Limb (tissue), 2 donors: ENCODE measurements at regions not wholly inside any gene's neighbourhood (a gene's known extent, or its start where the extent isn't known, plus 50 kb on each side); places are given as distances from the start of the nearest gene placed in this dataset.
A peak's percentile ranks its signal among the peaks of the same experiment; 100 is the strongest.
"Not testable (repeated sequence)": the region's sequence is repeated elsewhere in the genome, so short reads cannot be mapped to it uniquely, and the experiment has no call there.

Source experiments
- DNase-seq, 2 donors: peaks; one replicate each; pipeline ENCODE4 v3.0.0-alpha.2; 2016; ENCODE audit errors: extremely low spot score in 2 of 2

DNA sequence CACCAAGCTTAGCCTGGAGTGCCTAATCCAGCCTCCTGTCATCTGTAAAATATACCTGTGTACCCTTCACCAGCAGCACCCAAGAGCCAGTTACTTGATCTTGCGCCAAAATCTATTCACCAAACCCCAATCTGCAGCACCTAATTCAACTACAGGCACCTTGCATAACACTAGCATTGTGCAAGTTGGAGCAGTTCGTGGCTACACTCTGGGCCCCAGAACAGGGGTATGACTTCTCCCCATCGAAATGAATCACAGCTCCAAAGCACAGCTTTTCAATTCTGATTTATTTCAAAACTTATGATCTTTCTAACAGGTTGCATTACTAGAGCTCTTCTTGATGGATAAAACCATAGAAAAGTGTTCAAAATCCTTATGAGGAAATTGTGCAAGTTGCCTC lies 100.4 kb upstream of the TCF21 start:
- DNase-seq = no peak

- not testable (repeated sequence) for DNase-seq
Observed at GRCh38 chr6:133789449-133789848, 99.5 kb upstream of the TCF21 start.

- DNase-seq = not testable (repeated sequence)
Observed at GRCh38 chr6:133790756-133791155, 98.2 kb upstream of the TCF21 start.

- not testable (repeated sequence) for DNase-seq
Observed at GRCh38 chr6:133795051-133795450, 93.9 kb upstream of the TCF21 start.

- no peak for DNase-seq
Observed at GRCh38 chr6:133796235-133796634, 92.7 kb upstream of the TCF21 start.

- no peak for DNase-seq
Observed at GRCh38 chr6:133799043-133799442, 89.9 kb upstream of the TCF21 start.

GRCh38 chr6:133802861-133803260 lies 86.1 kb upstream of the TCF21 start:
- DNase-seq = no peak

DNA sequence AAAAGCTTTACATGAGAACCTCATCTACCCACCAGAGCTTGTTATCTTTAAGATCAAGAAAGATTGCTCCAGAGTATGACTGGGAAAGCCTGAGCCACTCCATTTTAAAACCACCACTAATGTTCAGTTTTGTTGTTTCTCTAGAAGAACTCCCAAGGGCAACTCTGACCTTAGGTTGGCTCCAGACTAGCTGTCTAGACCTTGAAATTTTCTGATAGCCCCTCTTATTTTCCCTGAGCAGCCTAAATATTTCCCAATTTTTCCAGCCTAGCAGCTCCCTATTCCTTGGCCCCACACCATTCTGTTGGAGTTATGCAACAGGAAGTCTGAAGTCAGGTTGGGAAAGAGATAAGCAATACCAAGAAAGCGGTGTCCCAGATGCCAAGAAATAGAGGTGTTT lies 84.6 kb upstream of the TCF21 start:
- DNase-seq = no peak

DNA sequence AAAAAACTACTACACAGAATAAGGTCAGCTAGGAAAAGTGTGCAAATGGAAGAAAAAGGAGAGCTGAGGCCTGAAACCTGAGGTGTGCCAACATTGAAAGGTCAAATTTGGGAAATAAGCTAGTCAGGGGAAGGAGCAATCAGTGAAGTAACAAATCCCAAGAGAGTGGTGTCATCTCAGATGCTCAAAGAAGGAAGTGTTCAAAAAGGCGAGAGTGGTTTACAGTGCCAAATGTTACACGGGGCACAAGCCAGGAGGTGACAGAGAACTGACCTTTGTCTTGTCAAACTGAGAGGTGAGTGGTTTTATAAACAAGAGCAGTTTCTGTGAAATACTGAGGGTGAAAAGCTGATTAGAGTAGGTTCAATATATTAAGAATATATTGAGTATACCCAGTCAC lies 83.0 kb upstream of the TCF21 start:
- DNase-seq = no peak

DNA sequence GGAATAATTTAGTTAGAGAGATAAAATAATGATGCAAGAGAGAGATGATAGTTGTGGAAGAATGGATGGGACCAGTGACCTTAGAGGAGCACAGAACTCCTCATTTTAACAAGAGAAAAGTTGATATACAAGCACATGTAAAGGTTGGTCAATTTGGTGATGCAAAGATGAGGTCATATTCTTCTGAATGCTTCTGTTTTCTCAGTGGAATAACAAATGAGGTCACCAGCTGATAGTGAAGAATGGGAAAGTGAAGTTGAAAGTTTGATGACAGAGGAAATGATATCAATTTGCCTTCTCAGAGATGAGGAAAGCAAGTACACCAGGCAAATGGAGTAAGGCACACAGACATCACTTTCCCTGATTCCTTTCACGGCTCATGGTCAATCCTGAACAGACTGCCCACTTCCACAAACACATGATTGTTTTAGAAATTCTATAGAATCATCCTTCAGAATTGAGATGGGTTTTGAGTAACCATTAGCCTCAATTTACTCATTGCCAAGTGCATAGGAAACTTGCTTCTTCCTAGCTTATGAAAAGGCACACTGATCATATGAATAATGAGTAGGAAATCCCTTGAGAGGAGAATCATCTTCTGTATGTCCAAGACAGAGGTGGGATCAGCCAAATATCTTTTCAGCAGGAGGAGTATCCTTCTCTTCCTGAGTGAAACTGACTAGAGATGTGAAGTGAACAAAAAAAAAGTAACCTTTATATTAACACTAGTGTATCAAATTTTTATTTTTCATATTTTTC lies 82.4 kb upstream of the TCF21 start:
- DNase-seq = no peak

DNA sequence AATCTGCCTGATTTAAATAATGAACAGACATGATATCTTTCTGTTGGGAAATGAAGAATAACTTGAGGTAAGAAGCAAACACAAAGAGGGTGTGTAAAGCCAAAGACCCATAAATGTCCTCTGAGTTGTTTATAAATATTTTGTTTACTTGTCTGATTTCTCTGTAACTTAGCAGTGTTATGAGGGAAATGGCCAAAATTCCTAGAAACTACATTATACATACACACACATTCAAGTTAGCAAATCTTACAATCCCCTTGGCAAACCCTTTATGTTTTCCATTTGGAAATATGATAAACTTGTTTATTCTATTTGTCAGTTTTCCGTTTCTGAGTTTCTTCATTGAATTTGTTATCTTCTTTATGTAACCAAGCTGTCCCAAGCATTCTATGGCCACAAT lies 81.4 kb upstream of the TCF21 start:
- no peak for DNase-seq

GRCh38 chr6:133809406-133809805 lies 79.5 kb upstream of the TCF21 start:
- DNase-seq = no peak

DNA sequence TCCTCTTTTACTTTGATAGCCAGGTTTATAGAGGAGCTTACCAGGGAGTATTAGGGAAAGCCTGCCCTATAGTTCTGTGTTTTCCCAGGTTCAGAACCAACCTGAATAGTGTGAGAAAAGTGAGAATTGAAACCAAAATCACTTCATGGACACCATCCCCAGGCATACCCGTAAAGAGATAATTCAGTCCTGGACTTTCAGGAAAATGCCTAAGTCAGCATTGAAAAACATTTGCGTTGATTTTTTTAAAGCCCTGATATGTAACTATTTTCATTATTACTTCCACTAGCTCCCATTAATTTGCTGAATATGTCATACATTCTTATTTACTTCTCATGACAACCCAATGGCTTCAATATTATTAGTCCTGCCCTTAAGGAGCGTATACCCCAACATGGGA lies 77.4 kb upstream of the TCF21 start:
- DNase-seq = no peak

- not testable (repeated sequence) for DNase-seq
Observed at GRCh38 chr6:133812446-133812845, 76.5 kb upstream of the TCF21 start.

DNA sequence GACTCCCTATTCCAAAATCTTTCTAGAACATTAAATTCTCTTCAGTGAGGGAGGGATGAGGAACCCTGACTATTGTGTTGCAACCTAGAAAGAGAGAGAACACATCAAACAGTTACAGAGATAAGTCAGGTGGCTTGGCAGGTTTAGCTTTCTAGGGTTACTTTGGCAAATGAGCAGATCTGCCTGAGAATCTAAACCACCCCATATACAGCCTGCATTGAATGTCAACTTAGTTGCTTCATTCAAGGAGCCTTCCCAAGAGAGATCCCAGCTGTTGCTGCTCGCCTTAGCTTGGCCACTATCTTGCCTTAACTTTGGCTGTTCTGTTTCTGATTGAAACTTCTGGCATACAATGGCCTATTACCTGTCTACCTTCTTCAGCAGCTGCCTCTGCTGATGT lies 74.7 kb upstream of the TCF21 start:
- DNase-seq = no peak

DNA sequence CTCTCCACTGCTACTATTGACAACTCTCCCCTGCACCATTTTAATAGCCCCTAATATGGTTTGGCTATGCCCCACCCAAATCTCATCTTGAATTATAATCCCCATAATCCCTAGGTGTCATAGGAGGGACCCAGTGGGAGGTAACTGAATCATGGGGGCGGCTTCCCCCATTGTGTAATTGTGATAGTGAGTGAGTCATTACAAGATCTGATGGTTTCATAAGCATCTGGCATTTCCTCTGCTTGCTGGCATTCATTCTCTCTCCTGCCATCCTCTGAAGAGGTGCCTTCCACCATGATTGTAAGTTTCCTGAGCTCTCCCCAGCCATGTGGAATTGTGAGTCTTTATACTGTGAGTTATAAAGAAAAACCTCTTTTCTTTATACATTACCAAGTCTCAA lies 74.1 kb upstream of the TCF21 start:
- no peak for DNase-seq

GRCh38 chr6:133815313-133815712 lies 73.6 kb upstream of the TCF21 start:
- no peak for DNase-seq

GRCh38 chr6:133816171-133816570 lies 72.7 kb upstream of the TCF21 start:
- DNase-seq = no peak

DNA sequence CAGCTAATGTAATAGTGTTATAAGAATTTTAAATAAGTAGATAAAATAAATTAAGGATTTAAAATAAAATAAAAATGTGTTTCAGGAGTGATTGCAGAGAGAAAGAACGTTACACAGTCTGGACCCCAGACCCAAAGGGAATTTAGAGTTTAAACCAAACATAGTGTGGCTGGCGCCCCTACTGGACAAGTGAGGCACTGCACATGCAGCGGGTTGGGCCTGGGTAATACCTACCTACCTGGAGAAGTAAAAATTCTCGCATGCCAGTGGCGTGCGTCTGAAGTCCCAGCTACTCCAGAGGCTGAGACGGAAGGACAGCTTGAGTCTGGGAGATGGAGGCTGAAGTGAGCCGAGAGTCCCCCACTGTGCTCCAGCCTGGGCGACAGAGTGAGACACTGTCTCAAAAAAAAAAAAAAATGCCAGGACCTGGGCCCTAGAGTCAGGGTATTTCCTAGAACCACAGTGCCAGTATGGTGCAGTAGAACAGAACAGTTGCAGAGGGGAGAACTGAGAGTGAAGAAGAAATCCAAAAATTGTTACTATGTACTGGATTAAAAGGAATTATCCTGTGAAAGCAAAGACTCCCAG lies 71.4 kb upstream of the TCF21 start:
- no peak for DNase-seq

GRCh38 chr6:133818320-133818719 lies 70.6 kb upstream of the TCF21 start:
- DNase-seq = no peak

GRCh38 chr6:133820208-133820607 lies 68.7 kb upstream of the TCF21 start:
- no peak for DNase-seq

GRCh38 chr6:133827766-133828165 lies 61.1 kb upstream of the TCF21 start:
- no peak for DNase-seq

DNA sequence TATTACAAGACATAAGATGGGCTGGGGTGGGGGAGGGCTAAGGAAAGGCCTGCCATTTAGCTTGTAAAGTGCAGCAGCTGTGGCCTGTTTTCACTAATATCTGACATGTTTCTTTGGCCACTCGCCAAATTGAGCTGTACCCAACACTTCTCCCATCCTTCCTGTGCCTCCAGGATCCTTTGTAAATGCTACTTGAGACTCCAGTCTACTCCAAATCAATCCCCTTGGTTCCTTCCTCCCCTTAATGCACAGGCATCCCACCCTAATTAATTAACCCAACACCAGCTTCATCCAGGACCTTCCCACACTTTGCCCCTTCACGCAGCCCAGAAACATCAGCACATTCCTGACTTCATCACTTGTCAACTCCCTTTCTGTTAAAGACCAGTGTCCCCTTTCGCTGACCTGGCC lies 55.0 kb upstream of the TCF21 start:
- DNase-seq = peak in 1 of 2 donors; percentile 21
